SK-N-SH (cell line): ENCODE measurements at regions not wholly inside any gene's neighbourhood (a gene's known extent, or its start where the extent isn't known, plus 50 kb on each side); places are given as distances from the start of the nearest gene placed in this dataset.

Experiments
- CTCF ChIA-PET: fragments of 300-600, 350-600 bp; formaldehyde crosslinking; extraction: SDS; loops from one replicate; lab custom pipeline; 2021; lab: Yijun Ruan, JAX
- POLR2A ChIA-PET: fragments of 350-600 bp; sonication (Branson Sonifier 250); formaldehyde crosslinking; extraction: SDS; loops from one replicate; lab custom pipeline; 2020; ENCODE audit warnings: antibody characterized with exemption, inconsistent platforms; lab: Yijun Ruan, JAX
- DNase-seq: peaks from one replicate; pipeline ENCODE4 v3.0.0; 2012
- H2AFZ ChIP-seq: fragments of 200-600 bp; sonication (generic); 2 replicates; pipeline ENCODE4 v1.8.1; 2016; ENCODE audit warnings: antibody characterized with exemption, mild to moderate bottlenecking, low read depth
- H3F3A ChIP-seq: fragments of 200-600 bp; sonication (generic); replicated peaks from 2 replicates; pipeline ENCODE3; 2016; ENCODE audit warnings: antibody characterized with exemption, mild to moderate bottlenecking; ENCODE audit not compliant: insufficient read depth
- H3K27ac ChIP-seq, 2 experiments: fragments of 200-500 bp in 1 of 2; fragments of 200-600 bp in 1 of 2; sonication (Bioruptor generic) in 1 of 2; sonication (generic), shearing (Covaris generic) in 1 of 2; 2 replicates each; pipeline versions ENCODE4 v1.5.1 to v1.6.1; 2014 to 2016; ENCODE audit warnings: low read depth in 2 of 2, inconsistent platforms in 1 of 2, low read length in 1 of 2, mild to moderate bottlenecking in 1 of 2, mixed read lengths in 1 of 2
- H3K27me3 ChIP-seq: fragments of 200-600 bp; sonication (generic), shearing (Covaris generic); 2 replicates; pipeline ENCODE4 v1.6.1; 2016; ENCODE audit warnings: mixed run types; ENCODE audit not compliant: insufficient read depth
- H3K36me3 ChIP-seq, 2 experiments: fragments of 200-500 bp in 1 of 2; fragments of 200-600 bp in 1 of 2; sonication (Bioruptor generic) in 1 of 2; sonication (generic) in 1 of 2; replicated peaks in 1 of 2; 2 replicates each; pipeline versions ENCODE3 to v1.5.1; 2014 to 2016; ENCODE audit warnings: low read length in 1 of 2, mild to moderate bottlenecking in 1 of 2; ENCODE audit not compliant: insufficient read depth in 2 of 2, control insufficient read depth in 1 of 2
- H3K4me1 ChIP-seq, 2 experiments: fragments of 200-500 bp in 1 of 2; fragments of 200-600 bp in 1 of 2; sonication (Bioruptor generic) in 1 of 2; sonication (generic), shearing (Covaris generic) in 1 of 2; 2 replicates each; pipeline versions ENCODE4 v1.5.1 to v1.6.1; 2014 to 2016; ENCODE audit warnings: low read depth in 1 of 2, low read length in 1 of 2, mixed run types in 1 of 2; ENCODE audit not compliant: insufficient read depth in 2 of 2, control insufficient read depth in 1 of 2
- H3K4me2 ChIP-seq: fragments of 200-600 bp; sonication (generic), shearing (Covaris generic); 2 replicates; pipeline ENCODE4 v1.6.1; 2017; ENCODE audit warnings: mixed run types
- H3K4me3 ChIP-seq, 2 experiments: fragments of 200-500 bp in 1 of 2; fragments of 200-600 bp in 1 of 2; sonication (Bioruptor generic) in 1 of 2; sonication (generic), shearing (Covaris generic) in 1 of 2; 2 replicates each; pipeline versions ENCODE4 v1.5.1 to v1.8.1; 2014 to 2016; ENCODE audit warnings: low read depth in 2 of 2, inconsistent platforms in 1 of 2, low read length in 1 of 2, mild to moderate bottlenecking in 1 of 2, mixed read lengths in 1 of 2, moderate library complexity in 1 of 2
- H3K79me2 ChIP-seq: fragments of 200-600 bp; sonication (generic); 2 replicates; pipeline ENCODE4 v1.8.1; 2017; ENCODE audit warnings: mild to moderate bottlenecking; ENCODE audit not compliant: insufficient read depth
- H3K9ac ChIP-seq: fragments of 200-600 bp; sonication (generic); 2 replicates; pipeline ENCODE4 v1.6.1; 2017; ENCODE audit warnings: mixed run types
- H3K9me2 ChIP-seq: fragments of 200-600 bp; sonication (generic); 2 replicates; pipeline ENCODE4 v1.6.1; 2017; ENCODE audit warnings: mixed run types
- H3K9me3 ChIP-seq: fragments of 200-600 bp; sonication (generic); 2 replicates; pipeline ENCODE4 v1.6.1; 2017; ENCODE audit warnings: mixed run types, mild to moderate bottlenecking, moderate library complexity
- H4K20me1 ChIP-seq: fragments of 200-600 bp; sonication (generic); 2 replicates; pipeline ENCODE4 v1.6.1; 2017; ENCODE audit warnings: mild to moderate bottlenecking, mixed run types; ENCODE audit not compliant: insufficient read depth
- CHD2 ChIP-seq: fragments of 150-350 bp; IDR thresholded peaks from 2 replicates; pipeline ENCODE4 v1.6.1; 2018; ENCODE audit warnings: low read length; ENCODE audit not compliant: partially characterized antibody
- ELF1 ChIP-seq: IDR thresholded peaks from 2 replicates; pipeline ENCODE4 v1.4.0; 2012
- EP300 ChIP-seq, 2 experiments: IDR thresholded peaks; 2 replicates each; pipeline versions ENCODE4 v1.4.0 to v1.6.1; 2012; ENCODE audit warnings: borderline replicate concordance in 1 of 2, low read depth in 1 of 2, low read length in 1 of 2
- FOSL2 ChIP-seq: IDR thresholded peaks from 2 replicates; pipeline ENCODE4 v1.4.0; 2012; ENCODE audit warnings: low read depth, mild to moderate bottlenecking, moderate library complexity, borderline replicate concordance
- GABPA ChIP-seq: IDR thresholded peaks from 2 replicates; pipeline ENCODE4 v1.4.0; 2012; ENCODE audit warnings: low read depth, mild to moderate bottlenecking
- GATA2 ChIP-seq: sonication (generic); formaldehyde crosslinking; IDR thresholded peaks from 2 replicates; pipeline ENCODE4 v1.5.0; 2020; ENCODE audit warnings: mild to moderate bottlenecking, missing genetic modification reagents
- JUND ChIP-seq: IDR thresholded peaks from 2 replicates; pipeline ENCODE4 v1.4.0; 2012
- NRF1 ChIP-seq: IDR thresholded peaks from 2 replicates; pipeline ENCODE4 v1.6.1; 2012; ENCODE audit warnings: low read depth, mild to moderate bottlenecking, low read length
- POLR2AphosphoS5 ChIP-seq: IDR thresholded peaks from 2 replicates; pipeline ENCODE4 v1.6.1; 2012; ENCODE audit warnings: low read depth, low read length
- RFX5 ChIP-seq: IDR thresholded peaks from 2 replicates; pipeline ENCODE4 v1.6.1; 2012; ENCODE audit warnings: mild to moderate bottlenecking, improper control_type of control experiment, low read length
- RXRA ChIP-seq: IDR thresholded peaks from 2 replicates; pipeline ENCODE4 v1.4.0; 2012; ENCODE audit warnings: low read depth, mild to moderate bottlenecking, borderline replicate concordance
- SIN3A ChIP-seq: IDR thresholded peaks from 2 replicates; pipeline ENCODE4 v1.6.1; 2012; ENCODE audit warnings: low read depth, mild to moderate bottlenecking, low read length, moderate library complexity, borderline replicate concordance
- TAF1 ChIP-seq: IDR thresholded peaks from 2 replicates; pipeline ENCODE4 v1.6.1; 2012; ENCODE audit warnings: low read depth, mild to moderate bottlenecking, low read length, moderate library complexity, borderline replicate concordance
- TCF12 ChIP-seq: IDR thresholded peaks from 2 replicates; pipeline ENCODE4 v1.4.0; 2012
- TEAD4 ChIP-seq: IDR thresholded peaks from 2 replicates; pipeline ENCODE4 v1.4.0; 2012; ENCODE audit warnings: mild to moderate bottlenecking, borderline replicate concordance; ENCODE audit not compliant: insufficient read depth
- YY1 ChIP-seq: IDR thresholded peaks from 2 replicates; pipeline ENCODE4 v1.4.0; 2012; ENCODE audit warnings: low read depth, mild to moderate bottlenecking
- WGBS: methylation state at CpG from one replicate; pipeline ENCODE4 v1.1.6; 2017; ENCODE audit warnings: low lambda C conversion rate; 5-methylcytosine and 5-hydroxymethylcytosine counted together
- TF ChIP-seq, protein P1 (sequence below): IDR thresholded peaks from 2 replicates; pipeline ENCODE4 v1.4.0; 2012; ENCODE audit warnings: low read depth, borderline replicate concordance
- TF ChIP-seq, protein P2 (sequence below): fragments of 150-350 bp; IDR thresholded peaks from 2 replicates; pipeline ENCODE4 v1.6.1; 2017; ENCODE audit warnings: antibody characterized with exemption, low read length, low read depth, borderline replicate concordance
- TF ChIP-seq, protein P3 (sequence below): IDR thresholded peaks from 2 replicates; pipeline ENCODE4 v1.4.0; 2012; ENCODE audit warnings: low read depth, borderline replicate concordance
- TF ChIP-seq, protein P4 (sequence below): IDR thresholded peaks from 2 replicates; pipeline ENCODE4 v1.6.1; 2012; ENCODE audit warnings: mild to moderate bottlenecking, low read depth, low read length, moderate library complexity

DNA sequence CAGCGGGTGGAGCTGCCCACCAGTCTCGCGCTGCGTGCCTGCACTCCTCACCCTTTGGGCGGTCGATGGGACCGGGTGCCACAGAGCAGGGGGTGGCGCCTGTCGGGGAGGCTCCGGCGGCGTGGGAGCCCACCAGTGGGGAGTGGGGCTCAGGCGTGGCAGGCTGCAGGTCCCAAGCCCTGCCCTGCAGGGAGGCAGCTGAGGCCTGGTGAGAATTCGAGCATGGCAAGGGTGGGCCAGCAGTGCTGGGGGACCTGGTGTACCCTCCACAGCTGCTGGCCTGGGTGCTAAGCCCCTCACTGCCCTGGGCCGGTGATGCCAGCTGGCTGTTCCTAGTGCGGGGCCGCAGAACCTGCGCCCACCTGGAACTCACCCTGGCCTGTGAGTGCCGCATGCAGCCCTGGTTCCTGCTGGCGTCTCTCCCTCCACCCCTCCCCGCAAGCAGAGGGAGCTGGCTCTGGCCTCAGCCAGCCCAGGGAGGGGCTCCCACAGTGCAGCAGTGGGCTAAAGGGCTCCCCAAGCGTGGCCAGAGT lies 746.6 kb upstream of the PABPC4L start:
- 51% methylated on average over 17 of the region's 22 CpGs for WGBS
- no peak for DNase-seq
- Histone ChIP-seq H3K79me2 (no peaks in the 10 kb centered on the region), H3K4me2 (no peak overlapping the region), H2AFZ (no peak overlapping the region), H3K27ac (no peak overlapping the region), H3F3A (no peaks in the 10 kb centered on the region), H3K4me3 (no peak overlapping the region), H3K9me2 (no peaks in the 10 kb centered on the region), H3K9me3 (no peaks in the 10 kb centered on the region), H4K20me1 (no peaks in the 10 kb centered on the region), H3K4me1 (no peaks in the 10 kb centered on the region), H3K36me3 (no peaks in the 10 kb centered on the region), H3K27me3 (no peaks in the 10 kb centered on the region), H3K9ac (no peak overlapping the region)
- TF ChIP-seq SIN3A (no peak), YY1 (no peak), TCF12 (no peak), ELF1 (no peak), NRF1 (no peak), RXRA (no peak), FOSL2 (no peak), RFX5 (no peak), JUND (no peak), TEAD4 (no peak), GATA2 (CRISPR knock-in tag) (no peak), CHD2 (no peak), POLR2AphosphoS5 (no peak), GABPA (no peak), EP300 (IDR thresholded peaks at IDR 0.05; ENCODE audit: borderline replicate concordance in 1 of 2, low read depth in 1 of 2, low read length in 1 of 2) (no peak), TAF1 (no peak)
- TF ChIP-seq, protein P1, sequence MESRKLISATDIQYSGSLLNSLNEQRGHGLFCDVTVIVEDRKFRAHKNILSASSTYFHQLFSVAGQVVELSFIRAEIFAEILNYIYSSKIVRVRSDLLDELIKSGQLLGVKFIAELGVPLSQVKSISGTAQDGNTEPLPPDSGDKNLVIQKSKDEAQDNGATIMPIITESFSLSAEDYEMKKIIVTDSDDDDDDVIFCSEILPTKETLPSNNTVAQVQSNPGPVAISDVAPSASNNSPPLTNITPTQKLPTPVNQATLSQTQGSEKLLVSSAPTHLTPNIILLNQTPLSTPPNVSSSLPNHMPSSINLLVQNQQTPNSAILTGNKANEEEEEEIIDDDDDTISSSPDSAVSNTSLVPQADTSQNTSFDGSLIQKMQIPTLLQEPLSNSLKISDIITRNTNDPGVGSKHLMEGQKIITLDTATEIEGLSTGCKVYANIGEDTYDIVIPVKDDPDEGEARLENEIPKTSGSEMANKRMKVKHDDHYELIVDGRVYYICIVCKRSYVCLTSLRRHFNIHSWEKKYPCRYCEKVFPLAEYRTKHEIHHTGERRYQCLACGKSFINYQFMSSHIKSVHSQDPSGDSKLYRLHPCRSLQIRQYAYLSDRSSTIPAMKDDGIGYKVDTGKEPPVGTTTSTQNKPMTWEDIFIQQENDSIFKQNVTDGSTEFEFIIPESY = no peak
- TF ChIP-seq, protein P2, sequence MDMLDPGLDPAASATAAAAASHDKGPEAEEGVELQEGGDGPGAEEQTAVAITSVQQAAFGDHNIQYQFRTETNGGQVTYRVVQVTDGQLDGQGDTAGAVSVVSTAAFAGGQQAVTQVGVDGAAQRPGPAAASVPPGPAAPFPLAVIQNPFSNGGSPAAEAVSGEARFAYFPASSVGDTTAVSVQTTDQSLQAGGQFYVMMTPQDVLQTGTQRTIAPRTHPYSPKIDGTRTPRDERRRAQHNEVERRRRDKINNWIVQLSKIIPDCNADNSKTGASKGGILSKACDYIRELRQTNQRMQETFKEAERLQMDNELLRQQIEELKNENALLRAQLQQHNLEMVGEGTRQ = no peak
- TF ChIP-seq, protein P3, sequence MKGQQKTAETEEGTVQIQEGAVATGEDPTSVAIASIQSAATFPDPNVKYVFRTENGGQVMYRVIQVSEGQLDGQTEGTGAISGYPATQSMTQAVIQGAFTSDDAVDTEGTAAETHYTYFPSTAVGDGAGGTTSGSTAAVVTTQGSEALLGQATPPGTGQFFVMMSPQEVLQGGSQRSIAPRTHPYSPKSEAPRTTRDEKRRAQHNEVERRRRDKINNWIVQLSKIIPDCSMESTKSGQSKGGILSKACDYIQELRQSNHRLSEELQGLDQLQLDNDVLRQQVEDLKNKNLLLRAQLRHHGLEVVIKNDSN = no peak
- TF ChIP-seq, protein P4, sequence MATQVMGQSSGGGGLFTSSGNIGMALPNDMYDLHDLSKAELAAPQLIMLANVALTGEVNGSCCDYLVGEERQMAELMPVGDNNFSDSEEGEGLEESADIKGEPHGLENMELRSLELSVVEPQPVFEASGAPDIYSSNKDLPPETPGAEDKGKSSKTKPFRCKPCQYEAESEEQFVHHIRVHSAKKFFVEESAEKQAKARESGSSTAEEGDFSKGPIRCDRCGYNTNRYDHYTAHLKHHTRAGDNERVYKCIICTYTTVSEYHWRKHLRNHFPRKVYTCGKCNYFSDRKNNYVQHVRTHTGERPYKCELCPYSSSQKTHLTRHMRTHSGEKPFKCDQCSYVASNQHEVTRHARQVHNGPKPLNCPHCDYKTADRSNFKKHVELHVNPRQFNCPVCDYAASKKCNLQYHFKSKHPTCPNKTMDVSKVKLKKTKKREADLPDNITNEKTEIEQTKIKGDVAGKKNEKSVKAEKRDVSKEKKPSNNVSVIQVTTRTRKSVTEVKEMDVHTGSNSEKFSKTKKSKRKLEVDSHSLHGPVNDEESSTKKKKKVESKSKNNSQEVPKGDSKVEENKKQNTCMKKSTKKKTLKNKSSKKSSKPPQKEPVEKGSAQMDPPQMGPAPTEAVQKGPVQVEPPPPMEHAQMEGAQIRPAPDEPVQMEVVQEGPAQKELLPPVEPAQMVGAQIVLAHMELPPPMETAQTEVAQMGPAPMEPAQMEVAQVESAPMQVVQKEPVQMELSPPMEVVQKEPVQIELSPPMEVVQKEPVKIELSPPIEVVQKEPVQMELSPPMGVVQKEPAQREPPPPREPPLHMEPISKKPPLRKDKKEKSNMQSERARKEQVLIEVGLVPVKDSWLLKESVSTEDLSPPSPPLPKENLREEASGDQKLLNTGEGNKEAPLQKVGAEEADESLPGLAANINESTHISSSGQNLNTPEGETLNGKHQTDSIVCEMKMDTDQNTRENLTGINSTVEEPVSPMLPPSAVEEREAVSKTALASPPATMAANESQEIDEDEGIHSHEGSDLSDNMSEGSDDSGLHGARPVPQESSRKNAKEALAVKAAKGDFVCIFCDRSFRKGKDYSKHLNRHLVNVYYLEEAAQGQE = no peak
- CTCF ChIA-PET = no interaction called here
- POLR2A ChIA-PET = no interaction called here
